Astrocyte (in vitro differentiated cells and primary cell): ENCODE measurements at regions not wholly inside any gene's neighbourhood (a gene's known extent, or its start where the extent isn't known, plus 50 kb on each side); places are given as distances from the start of the nearest gene placed in this dataset.
"Not testable (repeated sequence)": the region's sequence is repeated elsewhere in the genome, so short reads cannot be mapped to it uniquely, and the experiment has no call there.

Experiments used
- DNase-seq: peaks from one replicate; pipeline ENCODE4 v3.0.0-alpha.2; 2010; ENCODE audit warnings: low read depth
- FAIRE-seq: peaks from 2 replicates; lab custom pipeline; 2011; peaks lifted over from hg19 to GRCh38; lab: Jason Lieb, UNC
- H2AFZ ChIP-seq: 2 replicates; pipeline ENCODE4 v1.6.0; 2012; ENCODE audit warnings: low read depth, low read length, inconsistent platforms
- H3K27ac ChIP-seq: 2 replicates; pipeline ENCODE4 v1.5.1; 2011; ENCODE audit warnings: low read depth, low read length, inconsistent platforms
- H3K27me3 ChIP-seq: 2 replicates; pipeline ENCODE4 v1.6.0; 2011; ENCODE audit warnings: low read length, inconsistent platforms; ENCODE audit not compliant: insufficient read depth
- H3K36me3 ChIP-seq: 2 replicates; pipeline ENCODE4 v1.5.1; 2011; ENCODE audit warnings: low read length, inconsistent platforms; ENCODE audit not compliant: insufficient read depth
- H3K4me1 ChIP-seq: 2 replicates; pipeline ENCODE4 v1.5.1; 2011; ENCODE audit warnings: low read length, inconsistent platforms; ENCODE audit not compliant: insufficient read depth
- H3K4me2 ChIP-seq: 2 replicates; pipeline ENCODE4 v1.6.0; 2012; ENCODE audit warnings: low read length, inconsistent platforms
- H3K4me3 ChIP-seq: 2 replicates; pipeline ENCODE4 v1.5.1; 2011; ENCODE audit warnings: low read depth, mild to moderate bottlenecking, low read length, inconsistent platforms; ENCODE audit not compliant: insufficient read depth
- H3K79me2 ChIP-seq: 2 replicates; pipeline ENCODE4 v1.6.0; 2012; ENCODE audit warnings: mild to moderate bottlenecking, low read length, inconsistent platforms; ENCODE audit not compliant: insufficient read depth
- H3K9ac ChIP-seq: 2 replicates; pipeline ENCODE4 v1.6.0; 2012; ENCODE audit warnings: mild to moderate bottlenecking, low read length, inconsistent platforms
- H3K9me3 ChIP-seq: 2 replicates; pipeline ENCODE4 v1.5.1; 2012; ENCODE audit warnings: low read depth, mild to moderate bottlenecking, low read length, inconsistent platforms; ENCODE audit not compliant: insufficient read depth
- H4K20me1 ChIP-seq: 2 replicates; pipeline ENCODE4 v1.6.0; 2012; ENCODE audit warnings: low read length, inconsistent platforms; ENCODE audit not compliant: insufficient read depth
- H3K27ac Mint-ChIP-seq: one replicate; pipeline ENCODE4 v1.8.0; 2021; ENCODE audit warnings: mild to moderate bottlenecking, mixed read lengths; ENCODE audit not compliant: unreplicated experiment
- H3K27me3 Mint-ChIP-seq: one replicate; pipeline ENCODE4 v1.8.0; 2021; ENCODE audit warnings: low read depth, mixed read lengths; ENCODE audit not compliant: unreplicated experiment
- H3K36me3 Mint-ChIP-seq: one replicate; pipeline ENCODE4 v1.8.0; 2021; ENCODE audit warnings: low read depth, mixed read lengths; ENCODE audit not compliant: unreplicated experiment
- H3K4me1 Mint-ChIP-seq: one replicate; pipeline ENCODE4 v1.8.0; 2021; ENCODE audit warnings: low read depth, mixed read lengths; ENCODE audit not compliant: unreplicated experiment
- H3K4me3 Mint-ChIP-seq: one replicate; pipeline ENCODE4 v1.8.0; 2021; ENCODE audit warnings: mild to moderate bottlenecking, moderate library complexity, mixed read lengths; ENCODE audit not compliant: unreplicated experiment
- H3K9me3 Mint-ChIP-seq: one replicate; pipeline ENCODE4 v1.8.0; 2021; ENCODE audit warnings: mild to moderate bottlenecking, mixed read lengths; ENCODE audit not compliant: unreplicated experiment
- CTCF ChIP-seq: IDR thresholded peaks from 2 replicates; pipeline ENCODE4 v1.5.1; 2011; ENCODE audit warnings: low read depth, mild to moderate bottlenecking, inconsistent platforms, low read length, moderate library complexity; ENCODE audit not compliant: insufficient read depth
- EZH2 ChIP-seq: IDR thresholded peaks from 2 replicates; pipeline ENCODE4 v1.6.1; 2012; ENCODE audit warnings: mild to moderate bottlenecking, low read length, inconsistent platforms; ENCODE audit not compliant: insufficient read depth

DNA sequence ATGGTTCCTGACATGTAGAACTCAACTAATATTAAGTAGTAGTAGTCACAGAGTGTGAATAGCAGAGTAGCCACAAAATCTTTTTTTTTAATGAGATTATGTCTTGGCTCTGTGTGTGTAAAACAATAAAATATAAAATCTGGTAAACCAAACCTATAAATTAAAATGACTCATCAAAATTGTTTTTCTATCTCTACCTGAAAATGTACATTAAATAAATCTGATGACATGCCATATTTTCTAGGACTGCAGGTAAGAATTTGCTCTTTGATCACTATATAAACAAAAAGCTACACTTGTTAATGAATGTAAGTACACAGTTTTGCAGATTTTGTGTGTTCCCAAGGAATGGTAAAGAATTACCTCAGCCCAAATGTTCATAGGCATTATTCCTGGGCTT, 1231.5 kb downstream of the JRKL start:
- H3K27ac ChIP-seq, result no peak overlapping the region
- H3K79me2 ChIP-seq, result no peaks in the 10 kb centered on the region
- H3K4me1 ChIP-seq, result no peaks in the 10 kb centered on the region
- Mint-ChIP-seq H3K4me3 (no peak overlapping the region), H3K27ac (no peak overlapping the region), H3K9me3 (no peaks in the 10 kb centered on the region), H3K36me3 (no peaks in the 10 kb centered on the region), H3K4me1 (peaks cover 19% of the 10 kb centered on the region), H3K27me3 (no peaks in the 10 kb centered on the region)
- no peak overlapping the region for H2AFZ ChIP-seq
- FAIRE-seq, result no peak
- no peak overlapping the region for H3K4me2 ChIP-seq
- H3K9me3 ChIP-seq, result no peaks in the 10 kb centered on the region
- no peak for DNase-seq
- TF ChIP-seq EZH2, result no peak
- no peak for TF ChIP-seq CTCF
- H3K27me3 ChIP-seq, result no peaks in the 10 kb centered on the region
- H3K9ac ChIP-seq, result no peak overlapping the region
- no peaks in the 10 kb centered on the region for H4K20me1 ChIP-seq
- no peak overlapping the region for H3K4me3 ChIP-seq
- no peaks in the 10 kb centered on the region for H3K36me3 ChIP-seq

- peak; percentile 2 for DNase-seq
- no peak for TF ChIP-seq CTCF
- TF ChIP-seq EZH2, result no peak
- Histone ChIP-seq H3K79me2 (no peaks in the 10 kb centered on the region), H3K4me2 (no peak overlapping the region), H2AFZ (no peak overlapping the region), H3K9me3 (no peaks in the 10 kb centered on the region), H3K9ac (no peak overlapping the region), H3K4me3 (no peak overlapping the region), H3K27ac (no peak overlapping the region), H3K27me3 (no peaks in the 10 kb centered on the region), H3K4me1 (no peaks in the 10 kb centered on the region), H3K36me3 (no peaks in the 10 kb centered on the region), H4K20me1 (no peaks in the 10 kb centered on the region)
- no peak for FAIRE-seq
- Mint-ChIP-seq H3K27ac (no peak overlapping the region), H3K9me3 (no peaks in the 10 kb centered on the region), H3K27me3 (no peaks in the 10 kb centered on the region), H3K4me1 (peaks cover 25% of the 10 kb centered on the region), H3K4me3 (no peak overlapping the region), H3K36me3 (no peaks in the 10 kb centered on the region)
Measured at GRCh38 chr11:97622795-97623194, 1233.0 kb downstream of the JRKL start.

DNA sequence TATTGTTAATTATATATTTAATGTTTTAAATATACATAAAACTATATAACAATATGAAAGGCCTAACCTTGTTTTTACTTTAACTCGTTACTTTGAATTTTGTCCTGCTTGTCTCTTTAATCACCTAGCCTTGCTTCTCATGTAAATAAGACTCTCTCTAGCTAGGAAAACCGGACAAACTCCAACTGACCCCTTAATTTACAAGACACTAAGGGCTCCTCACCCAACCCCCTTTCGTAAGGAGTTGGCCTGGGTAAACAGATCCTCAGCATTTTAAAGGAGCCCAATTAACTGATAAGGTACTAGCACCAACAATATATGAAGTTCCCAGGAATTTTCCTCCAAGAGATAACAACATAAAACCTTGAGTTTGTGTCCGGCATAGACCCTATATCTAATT, 1246.9 kb downstream of the JRKL start:
- not testable (repeated sequence) for H3K4me1 Mint-ChIP-seq, H3K4me2 ChIP-seq, H3K79me2 ChIP-seq, H3K9ac ChIP-seq, H4K20me1 ChIP-seq, H3K4me1 ChIP-seq, DNase-seq, H2AFZ ChIP-seq, H3K27ac Mint-ChIP-seq, H3K27me3 ChIP-seq, H3K27ac ChIP-seq, H3K4me3 ChIP-seq, H3K4me3 Mint-ChIP-seq, H3K9me3 ChIP-seq, H3K36me3 Mint-ChIP-seq, H3K36me3 ChIP-seq, FAIRE-seq, H3K27me3 Mint-ChIP-seq
- peaks cover 18% of the 10 kb centered on the region for H3K9me3 Mint-ChIP-seq
